H1 (cell line): ENCODE measurements at regions not wholly inside any gene's neighbourhood (a gene's known extent, or its start where the extent isn't known, plus 50 kb on each side); places are given as distances from the start of the nearest gene placed in this dataset.

Source experiments
- NRF1 ChIP-seq: IDR thresholded peaks from 2 replicates; pipeline ENCODE4 v1.6.1; 2011; ENCODE audit warnings: mild to moderate bottlenecking, low read depth, low read length, improper control_type of control experiment
- TCF12 ChIP-seq: IDR thresholded peaks from 2 replicates; pipeline ENCODE4 v1.6.1; 2011; ENCODE audit warnings: low read depth, mild to moderate bottlenecking, low read length
- TF ChIP-seq, protein P1 (sequence below): fragments of 300-600 bp; sonication (generic); IDR thresholded peaks from 2 replicates; pipeline ENCODE4 v1.7.1; 2012; ENCODE audit warnings: low read length, moderate library complexity, mild to moderate bottlenecking, inconsistent platforms; ENCODE audit not compliant: insufficient replicate concordance

DNA sequence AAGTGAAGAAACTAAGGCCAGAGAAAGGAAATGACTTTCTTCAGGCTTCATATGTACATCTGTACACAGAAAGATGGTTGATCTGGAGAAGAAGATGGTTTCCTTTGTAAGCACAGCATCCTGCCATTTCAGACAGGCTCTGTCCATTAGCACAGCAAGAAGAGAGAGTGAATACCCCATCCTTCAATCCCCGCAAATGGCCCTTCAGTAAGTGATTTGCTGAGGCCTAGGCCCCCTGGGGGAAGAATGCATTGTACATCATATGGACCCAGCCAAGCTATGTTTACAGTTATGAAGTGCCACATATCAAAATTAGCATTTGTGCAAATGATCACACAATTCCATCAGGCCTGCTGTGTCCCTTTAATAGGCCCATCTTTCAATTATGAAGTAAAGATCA lies 657.4 kb downstream of the BRINP1 start (continued):
- TF ChIP-seq, protein P1, sequence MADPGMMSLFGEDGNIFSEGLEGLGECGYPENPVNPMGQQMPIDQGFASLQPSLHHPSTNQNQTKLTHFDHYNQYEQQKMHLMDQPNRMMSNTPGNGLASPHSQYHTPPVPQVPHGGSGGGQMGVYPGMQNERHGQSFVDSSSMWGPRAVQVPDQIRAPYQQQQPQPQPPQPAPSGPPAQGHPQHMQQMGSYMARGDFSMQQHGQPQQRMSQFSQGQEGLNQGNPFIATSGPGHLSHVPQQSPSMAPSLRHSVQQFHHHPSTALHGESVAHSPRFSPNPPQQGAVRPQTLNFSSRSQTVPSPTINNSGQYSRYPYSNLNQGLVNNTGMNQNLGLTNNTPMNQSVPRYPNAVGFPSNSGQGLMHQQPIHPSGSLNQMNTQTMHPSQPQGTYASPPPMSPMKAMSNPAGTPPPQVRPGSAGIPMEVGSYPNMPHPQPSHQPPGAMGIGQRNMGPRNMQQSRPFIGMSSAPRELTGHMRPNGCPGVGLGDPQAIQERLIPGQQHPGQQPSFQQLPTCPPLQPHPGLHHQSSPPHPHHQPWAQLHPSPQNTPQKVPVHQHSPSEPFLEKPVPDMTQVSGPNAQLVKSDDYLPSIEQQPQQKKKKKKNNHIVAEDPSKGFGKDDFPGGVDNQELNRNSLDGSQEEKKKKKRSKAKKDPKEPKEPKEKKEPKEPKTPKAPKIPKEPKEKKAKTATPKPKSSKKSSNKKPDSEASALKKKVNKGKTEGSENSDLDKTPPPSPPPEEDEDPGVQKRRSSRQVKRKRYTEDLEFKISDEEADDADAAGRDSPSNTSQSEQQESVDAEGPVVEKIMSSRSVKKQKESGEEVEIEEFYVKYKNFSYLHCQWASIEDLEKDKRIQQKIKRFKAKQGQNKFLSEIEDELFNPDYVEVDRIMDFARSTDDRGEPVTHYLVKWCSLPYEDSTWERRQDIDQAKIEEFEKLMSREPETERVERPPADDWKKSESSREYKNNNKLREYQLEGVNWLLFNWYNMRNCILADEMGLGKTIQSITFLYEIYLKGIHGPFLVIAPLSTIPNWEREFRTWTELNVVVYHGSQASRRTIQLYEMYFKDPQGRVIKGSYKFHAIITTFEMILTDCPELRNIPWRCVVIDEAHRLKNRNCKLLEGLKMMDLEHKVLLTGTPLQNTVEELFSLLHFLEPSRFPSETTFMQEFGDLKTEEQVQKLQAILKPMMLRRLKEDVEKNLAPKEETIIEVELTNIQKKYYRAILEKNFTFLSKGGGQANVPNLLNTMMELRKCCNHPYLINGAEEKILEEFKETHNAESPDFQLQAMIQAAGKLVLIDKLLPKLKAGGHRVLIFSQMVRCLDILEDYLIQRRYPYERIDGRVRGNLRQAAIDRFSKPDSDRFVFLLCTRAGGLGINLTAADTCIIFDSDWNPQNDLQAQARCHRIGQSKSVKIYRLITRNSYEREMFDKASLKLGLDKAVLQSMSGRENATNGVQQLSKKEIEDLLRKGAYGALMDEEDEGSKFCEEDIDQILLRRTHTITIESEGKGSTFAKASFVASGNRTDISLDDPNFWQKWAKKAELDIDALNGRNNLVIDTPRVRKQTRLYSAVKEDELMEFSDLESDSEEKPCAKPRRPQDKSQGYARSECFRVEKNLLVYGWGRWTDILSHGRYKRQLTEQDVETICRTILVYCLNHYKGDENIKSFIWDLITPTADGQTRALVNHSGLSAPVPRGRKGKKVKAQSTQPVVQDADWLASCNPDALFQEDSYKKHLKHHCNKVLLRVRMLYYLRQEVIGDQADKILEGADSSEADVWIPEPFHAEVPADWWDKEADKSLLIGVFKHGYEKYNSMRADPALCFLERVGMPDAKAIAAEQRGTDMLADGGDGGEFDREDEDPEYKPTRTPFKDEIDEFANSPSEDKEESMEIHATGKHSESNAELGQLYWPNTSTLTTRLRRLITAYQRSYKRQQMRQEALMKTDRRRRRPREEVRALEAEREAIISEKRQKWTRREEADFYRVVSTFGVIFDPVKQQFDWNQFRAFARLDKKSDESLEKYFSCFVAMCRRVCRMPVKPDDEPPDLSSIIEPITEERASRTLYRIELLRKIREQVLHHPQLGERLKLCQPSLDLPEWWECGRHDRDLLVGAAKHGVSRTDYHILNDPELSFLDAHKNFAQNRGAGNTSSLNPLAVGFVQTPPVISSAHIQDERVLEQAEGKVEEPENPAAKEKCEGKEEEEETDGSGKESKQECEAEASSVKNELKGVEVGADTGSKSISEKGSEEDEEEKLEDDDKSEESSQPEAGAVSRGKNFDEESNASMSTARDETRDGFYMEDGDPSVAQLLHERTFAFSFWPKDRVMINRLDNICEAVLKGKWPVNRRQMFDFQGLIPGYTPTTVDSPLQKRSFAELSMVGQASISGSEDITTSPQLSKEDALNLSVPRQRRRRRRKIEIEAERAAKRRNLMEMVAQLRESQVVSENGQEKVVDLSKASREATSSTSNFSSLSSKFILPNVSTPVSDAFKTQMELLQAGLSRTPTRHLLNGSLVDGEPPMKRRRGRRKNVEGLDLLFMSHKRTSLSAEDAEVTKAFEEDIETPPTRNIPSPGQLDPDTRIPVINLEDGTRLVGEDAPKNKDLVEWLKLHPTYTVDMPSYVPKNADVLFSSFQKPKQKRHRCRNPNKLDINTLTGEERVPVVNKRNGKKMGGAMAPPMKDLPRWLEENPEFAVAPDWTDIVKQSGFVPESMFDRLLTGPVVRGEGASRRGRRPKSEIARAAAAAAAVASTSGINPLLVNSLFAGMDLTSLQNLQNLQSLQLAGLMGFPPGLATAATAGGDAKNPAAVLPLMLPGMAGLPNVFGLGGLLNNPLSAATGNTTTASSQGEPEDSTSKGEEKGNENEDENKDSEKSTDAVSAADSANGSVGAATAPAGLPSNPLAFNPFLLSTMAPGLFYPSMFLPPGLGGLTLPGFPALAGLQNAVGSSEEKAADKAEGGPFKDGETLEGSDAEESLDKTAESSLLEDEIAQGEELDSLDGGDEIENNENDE: no peak
- no peak for TF ChIP-seq TCF12
- TF ChIP-seq NRF1: no peak
